ENCODE measurements at regions not wholly inside any gene's neighbourhood (a gene's known extent, or its start where the extent isn't known, plus 50 kb on each side); places are given as distances from the start of the nearest gene placed in this dataset.

DNA sequence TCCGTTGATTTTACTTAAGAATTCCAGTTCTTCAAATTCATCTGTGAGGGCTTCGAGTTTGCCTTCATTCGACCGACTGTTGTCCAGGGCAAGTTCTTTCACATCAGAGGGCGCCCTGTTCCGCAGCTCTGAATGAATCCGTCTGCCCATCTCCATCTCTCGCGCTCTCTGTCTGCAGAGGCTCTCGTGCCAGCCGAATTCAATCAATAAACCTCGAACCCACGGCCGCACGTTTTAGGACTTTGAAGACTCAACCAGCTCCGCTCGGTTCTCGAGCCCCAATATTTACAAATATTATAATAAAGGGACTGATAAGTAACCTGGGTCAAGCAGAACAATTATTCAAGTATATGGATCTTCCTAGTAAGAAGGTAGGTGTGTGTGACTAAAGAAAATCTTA is 556.4 kb upstream of the SMIM31 start:
- TF ChIP-seq CTCF (IDR thresholded peaks at IDR 0.05) (no peak), ZFX (IDR thresholded peaks at IDR 0.05; ENCODE audit: borderline replicate concordance) (no peak)

Data from 22Rv1 (cell line).